GM20431 (cell line): ENCODE measurements at regions not wholly inside any gene's neighbourhood (a gene's known extent, or its start where the extent isn't known, plus 50 kb on each side); places are given as distances from the start of the nearest gene placed in this dataset.

ENCODE experiments used
- in situ Hi-C: fragments of 300-500 bp; cut with MseI, MboI; formaldehyde crosslinking; loops from one replicate; pipeline ENCODE4 v1.15.0; 2020; ENCODE audit warnings: low sequenced_read_pairs; ENCODE audit not compliant: unreplicated experiment

DNA sequence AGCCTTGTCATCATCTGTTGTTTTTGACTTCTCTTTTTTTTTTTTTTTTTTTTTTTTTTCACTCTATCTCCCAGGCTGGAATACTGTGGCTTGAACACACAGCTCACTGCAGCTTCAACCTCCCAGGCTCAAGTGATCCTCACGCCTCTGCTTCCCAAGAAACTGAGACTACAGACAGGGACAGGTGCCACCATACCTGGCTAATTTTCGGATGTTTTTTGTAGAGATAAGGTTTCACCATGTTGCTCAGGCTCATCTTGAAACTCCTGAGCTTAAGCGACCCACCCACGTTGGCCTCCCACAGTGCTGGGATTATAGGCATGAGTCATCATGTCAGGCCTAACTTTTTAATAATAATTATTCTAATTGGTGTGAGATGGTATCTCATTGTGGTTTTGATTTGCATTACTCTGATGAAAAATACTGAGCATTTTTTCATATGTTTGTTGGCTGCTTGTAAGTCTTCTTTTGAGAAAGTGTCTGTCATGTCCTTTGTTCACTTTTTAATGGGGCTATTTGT lies 51.3 kb upstream of the OR9G4 start:
- in situ Hi-C loops, result no loop called here
